NCI-H82 treated with DMSO at 0.1 percent for 48 hours (cell line): ENCODE measurements at regions not wholly inside any gene's neighbourhood (a gene's known extent, or its start where the extent isn't known, plus 50 kb on each side); places are given as distances from the start of the nearest gene placed in this dataset.

ENCODE experiments used
- DNase-seq: peaks from one replicate; lab custom pipeline; 2025; ENCODE audit not compliant: unreplicated experiment; lab: John Stamatoyannopoulos, UW

- no peak for DNase-seq
Observed at GRCh38 chr5:6198531-6198930, 179.8 kb downstream of the MED10 start.

- DNase-seq: no peak
Observed at GRCh38 chr5:6197427-6197826, 180.9 kb downstream of the MED10 start.

GRCh38 chr5:6195711-6196358, 182.5 kb downstream of the MED10 start:
- no peak for DNase-seq

GRCh38 chr5:6194906-6195612, 183.3 kb downstream of the MED10 start:
- no peak for DNase-seq

GRCh38 chr5:6194261-6194875, 184.0 kb downstream of the MED10 start:
- DNase-seq: no peak

GRCh38 chr5:6193310-6193709, 185.0 kb downstream of the MED10 start:
- no peak for DNase-seq

- no peak for DNase-seq
Observed at GRCh38 chr5:6190838-6191237, 187.5 kb downstream of the MED10 start.

- no peak for DNase-seq
Observed at GRCh38 chr5:6188976-6189375, 189.4 kb downstream of the MED10 start.

GRCh38 chr5:6188344-6188743, 190.0 kb downstream of the MED10 start:
- DNase-seq: no peak

GRCh38 chr5:6187501-6187900, 190.8 kb downstream of the MED10 start:
- no peak for DNase-seq

GRCh38 chr5:6185574-6185973, 192.8 kb downstream of the MED10 start:
- no peak for DNase-seq

GRCh38 chr5:6184481-6184880, 193.9 kb downstream of the MED10 start:
- no peak for DNase-seq

- no peak for DNase-seq
Observed at GRCh38 chr5:6183391-6184390, 194.7 kb downstream of the MED10 start.

- DNase-seq: no peak
Observed at GRCh38 chr5:6182271-6182815, 196.0 kb downstream of the MED10 start.

GRCh38 chr5:6181871-6182270, 196.5 kb downstream of the MED10 start:
- no peak for DNase-seq

GRCh38 chr5:6181147-6181729, 197.1 kb downstream of the MED10 start:
- DNase-seq: no peak

GRCh38 chr5:6180231-6180872, 198.0 kb downstream of the MED10 start:
- DNase-seq: no peak

GRCh38 chr5:6178846-6179532, 199.4 kb downstream of the MED10 start:
- DNase-seq: no peak

- no peak for DNase-seq
Observed at GRCh38 chr5:6177926-6178325, 200.4 kb downstream of the MED10 start.
